Small intestine (tissue), 7 donors: ENCODE measurements at regions not wholly inside any gene's neighbourhood (a gene's known extent, or its start where the extent isn't known, plus 50 kb on each side); places are given as distances from the start of the nearest gene placed in this dataset.

Experiments used
- DNase-seq, 2 donors: peaks; one replicate each; pipeline versions ENCODE4 v3.0.0 to v3.0.0-alpha.2; 2013
- FAIRE-seq: peaks from 2 replicates; lab custom pipeline; 2012; peaks lifted over from hg19 to GRCh38; lab: Jason Lieb, UNC
- H3K27ac ChIP-seq, 3 donors: one replicate each; pipeline ENCODE4 v1.5.1; 2013; ENCODE audit warnings: low read length in 2 of 3, mild to moderate bottlenecking in 2 of 3, control low read depth in 1 of 3, inconsistent platforms in 1 of 3, low read depth in 1 of 3, moderate library complexity in 1 of 3
- H3K27me3 ChIP-seq, 3 donors: one replicate each; pipeline ENCODE4 v1.6.1; 2013; ENCODE audit warnings: low read length in 3 of 3, inconsistent platforms in 1 of 3; ENCODE audit not compliant: control insufficient read depth in 3 of 3, insufficient read depth in 3 of 3
- H3K36me3 ChIP-seq, 3 donors: one replicate each; pipeline ENCODE4 v1.6.1; 2013; ENCODE audit warnings: low read length in 3 of 3, inconsistent platforms in 1 of 3, low read depth in 1 of 3, mild to moderate bottlenecking in 1 of 3, moderate library complexity in 1 of 3; ENCODE audit not compliant: control insufficient read depth in 3 of 3, insufficient read depth in 2 of 3
- H3K4me1 ChIP-seq, 3 donors: one replicate each; pipeline ENCODE4 v1.6.1; 2013; ENCODE audit warnings: low read length in 2 of 3, inconsistent platforms in 1 of 3, low read depth in 1 of 3, mild to moderate bottlenecking in 1 of 3, moderate library complexity in 1 of 3; ENCODE audit not compliant: control insufficient read depth in 3 of 3, insufficient read depth in 2 of 3
- H3K4me3 ChIP-seq, 3 donors: one replicate each; pipeline ENCODE4 v1.5.1; 2013; ENCODE audit warnings: low read length in 3 of 3, control low read depth in 1 of 3, inconsistent platforms in 1 of 3, low read depth in 1 of 3, mild to moderate bottlenecking in 1 of 3, moderate library complexity in 1 of 3
- H3K9me3 ChIP-seq, 2 donors: one replicate each; pipeline ENCODE4 v1.6.1; 2013; ENCODE audit warnings: low read depth in 1 of 2, low read length in 1 of 2; ENCODE audit not compliant: control insufficient read depth in 2 of 2, insufficient read depth in 1 of 2
- WGBS, 3 donors: extraction: QIAGEN DNeasy Blood & Tissue Kit; methylation state at CpG; one replicate each; pipeline ENCODE4 v1.1.7; 2013; 5-methylcytosine and 5-hydroxymethylcytosine counted together
- donor health status: healthy with polysubstance abuse.
- donor health status: control.
- donor health status: control.
- donor health status: Bipolar disorder and iron deficiency.
- donor health status: healthy.

- FAIRE-seq (no peak), DNase-seq (no peak)
- Histone ChIP-seq H3K4me3 (no peak overlapping the region), H3K27me3 (peaks cover 0 to 8% (median 0%) of the 10 kb centered on the region in 3 donors), H3K36me3 (no peaks in the 10 kb centered on the region), H3K27ac (no peak overlapping the region), H3K9me3 (no peaks in the 10 kb centered on the region), H3K4me1 (no peaks in the 10 kb centered on the region)
- WGBS, 3 donors, result 35 to 61% (median 49%) methylated on average over 10 of the region's 10 CpGs
These were observed 230.7 kb downstream of the ENGASE start for GRCh38 chr17:79305376-79305767.

- FAIRE-seq (no peak), DNase-seq (no peak)
- Histone ChIP-seq H3K27me3 (peaks cover 0 to 7% (median 0%) of the 10 kb centered on the region in 3 donors), H3K36me3 (no peaks in the 10 kb centered on the region), H3K9me3 (no peaks in the 10 kb centered on the region), H3K4me1 (no peaks in the 10 kb centered on the region), H3K4me3 (no peak overlapping the region), H3K27ac (no peak overlapping the region)
- WGBS, 3 donors, result 38 to 58% (median 55%) methylated on average over 13 of the region's 13 CpGs
These were observed 230.3 kb downstream of the ENGASE start for GRCh38 chr17:79304884-79305283.

GRCh38 chr17:79303641-79304205, 229.1 kb downstream of the ENGASE start:
- no peaks in the 10 kb centered on the region for H3K36me3 ChIP-seq
- H3K27ac ChIP-seq, result no peak overlapping the region
- H3K9me3 ChIP-seq, result no peaks in the 10 kb centered on the region
- FAIRE-seq (no peak), DNase-seq (no peak)
- no peak overlapping the region for H3K4me3 ChIP-seq
- peaks cover 0 to 6% (median 0%) of the 10 kb centered on the region in 3 donors for H3K27me3 ChIP-seq
- 79 to 81% (median 80%) methylated on average over 7 of the region's 7 CpGs for WGBS, 3 donors
- H3K4me1 ChIP-seq, result no peaks in the 10 kb centered on the region

GRCh38 chr17:79301469-79301868, 226.8 kb downstream of the ENGASE start:
- no peaks in the 10 kb centered on the region for H3K36me3 ChIP-seq
- WGBS, 3 donors, result 69 to 74% (median 70%) methylated on average over 8 of the region's 8 CpGs
- no peak for FAIRE-seq
- no peaks in the 10 kb centered on the region for H3K4me1 ChIP-seq
- no peak overlapping the region for H3K27ac ChIP-seq
- no peak overlapping the region for H3K4me3 ChIP-seq
- H3K9me3 ChIP-seq, result no peaks in the 10 kb centered on the region
- H3K27me3 ChIP-seq, result peaks cover 0 to 3% (median 0%) of the 10 kb centered on the region in 3 donors
- DNase-seq, result no peak

- H3K27me3 ChIP-seq, result no peaks in the 10 kb centered on the region
These were observed 224.7 kb downstream of the ENGASE start for GRCh38 chr17:79299349-79299748.

GRCh38 chr17:79298799-79299198, 224.2 kb downstream of the ENGASE start:
- DNase-seq (no peak), FAIRE-seq (no peak)
- Histone ChIP-seq H3K9me3 (no peaks in the 10 kb centered on the region), H3K27ac (no peak overlapping the region), H3K4me1 (no peaks in the 10 kb centered on the region), H3K27me3 (no peaks in the 10 kb centered on the region), H3K4me3 (no peak overlapping the region), H3K36me3 (no peaks in the 10 kb centered on the region)
- WGBS, 3 donors, result 62 to 66% (median 66%) methylated on average over 12 of the region's 12 CpGs

More at GRCh38 chr17:79299349-79299748, 224.7 kb downstream of the ENGASE start:
- no peaks in the 10 kb centered on the region for H3K9me3 ChIP-seq
- DNase-seq (no peak), FAIRE-seq (no peak)
- WGBS, 3 donors, result 73 to 75% (median 73%) methylated on average over 7 of the region's 7 CpGs
- no peak overlapping the region for H3K27ac ChIP-seq
- H3K4me1 ChIP-seq, result no peaks in the 10 kb centered on the region
- H3K4me3 ChIP-seq, result no peak overlapping the region
- no peaks in the 10 kb centered on the region for H3K36me3 ChIP-seq

GRCh38 chr17:79296243-79296642, 221.6 kb downstream of the ENGASE start:
- DNase-seq (no peak), FAIRE-seq (no peak)
- 80 to 81% (median 81%) methylated on average over 7 of the region's 7 CpGs for WGBS, 3 donors
- H3K27ac ChIP-seq, result no peak overlapping the region
- no peaks in the 10 kb centered on the region for H3K4me1 ChIP-seq
- no peaks in the 10 kb centered on the region for H3K9me3 ChIP-seq
- no peaks in the 10 kb centered on the region for H3K27me3 ChIP-seq
- H3K36me3 ChIP-seq, result no peaks in the 10 kb centered on the region
- H3K4me3 ChIP-seq, result no peak overlapping the region

- WGBS, 3 donors, result 51 to 68% (median 64%) methylated on average over 6 of the region's 6 CpGs
- Histone ChIP-seq H3K9me3 (no peaks in the 10 kb centered on the region), H3K4me1 (no peaks in the 10 kb centered on the region), H3K27ac (no peak overlapping the region), H3K4me3 (no peak overlapping the region), H3K36me3 (no peaks in the 10 kb centered on the region), H3K27me3 (no peaks in the 10 kb centered on the region)
- no peak for FAIRE-seq
- DNase-seq, result no peak
These were observed 220.7 kb downstream of the ENGASE start for GRCh38 chr17:79295307-79295706.
